ENCODE measurements at regions not wholly inside any gene's neighbourhood (a gene's known extent, or its start where the extent isn't known, plus 50 kb on each side); places are given as distances from the start of the nearest gene placed in this dataset.

GRCh38 chr10:20958764-20959163 is 61.7 kb upstream of the NEBL start:
- no peak for DNase-seq (ENCODE audit: low read depth in 1 of 2, low spot score in 1 of 2)

GRCh38 chr10:20958225-20958624 is 61.1 kb upstream of the NEBL start:
- no peak for DNase-seq (ENCODE audit: low read depth in 1 of 2, low spot score in 1 of 2)

- no peak for DNase-seq (ENCODE audit: low read depth in 1 of 2, low spot score in 1 of 2)
Measured at GRCh38 chr10:20957744-20958143, 60.6 kb upstream of the NEBL start.

GRCh38 chr10:20956843-20957242 is 59.7 kb upstream of the NEBL start:
- no peak for DNase-seq (ENCODE audit: low read depth in 1 of 2, low spot score in 1 of 2)

- no peak for DNase-seq (ENCODE audit: low read depth in 1 of 2, low spot score in 1 of 2)
Measured at GRCh38 chr10:20955355-20955893, 58.3 kb upstream of the NEBL start.

- DNase-seq (ENCODE audit: low read depth in 1 of 2, low spot score in 1 of 2), result no peak
Measured at GRCh38 chr10:20954519-20954918, 57.4 kb upstream of the NEBL start.

- no peak for DNase-seq (ENCODE audit: low read depth in 1 of 2, low spot score in 1 of 2)
Measured at GRCh38 chr10:20953120-20953519, 56.0 kb upstream of the NEBL start.

- no peak for DNase-seq (ENCODE audit: low read depth in 1 of 2, low spot score in 1 of 2)
Measured at GRCh38 chr10:20949967-20950366, 52.9 kb upstream of the NEBL start.

GRCh38 chr10:20948686-20949327 is 51.7 kb upstream of the NEBL start:
- DNase-seq (ENCODE audit: low read depth in 1 of 2, low spot score in 1 of 2), result no peak
